Bronchial epithelial cell (primary cell): ENCODE measurements at regions not wholly inside any gene's neighbourhood (a gene's known extent, or its start where the extent isn't known, plus 50 kb on each side); places are given as distances from the start of the nearest gene placed in this dataset.

Experiments
- DNase-seq: peaks from one replicate; pipeline ENCODE4 v3.0.0-alpha.2; 2010; ENCODE audit warnings: low read depth
- FAIRE-seq: peaks from 2 replicates; lab custom pipeline; 2011; peaks lifted over from hg19 to GRCh38; lab: Jason Lieb, UNC
- H3K27me3 ChIP-seq: 2 replicates; pipeline ENCODE4 v1.5.1; 2011; ENCODE audit warnings: low read length; ENCODE audit not compliant: control insufficient read depth, insufficient read depth
- H3K36me3 ChIP-seq: 2 replicates; pipeline ENCODE4 v1.5.1; 2011; ENCODE audit warnings: low read length; ENCODE audit not compliant: control insufficient read depth, insufficient read depth
- H3K4me3 ChIP-seq: 2 replicates; pipeline ENCODE4 v1.5.1; 2011; ENCODE audit warnings: mild to moderate bottlenecking, low read depth, low read length, control low read depth
- CTCF ChIP-seq: IDR thresholded peaks from 2 replicates; pipeline ENCODE4 v1.5.1; 2011; ENCODE audit warnings: mild to moderate bottlenecking, moderate library complexity, low read length, control low read depth, inconsistent platforms; ENCODE audit not compliant: insufficient read depth, severe bottlenecking

GRCh38 chrX:134167591-134168203 is 69.3 kb upstream of the CCDC160 start:
- TF ChIP-seq CTCF, result no peak
- FAIRE-seq (no peak), DNase-seq (no peak)
- Histone ChIP-seq H3K36me3 (no peaks in the 10 kb centered on the region), H3K4me3 (no peak overlapping the region), H3K27me3 (peaks cover under 1% of the 10 kb centered on the region)

- TF ChIP-seq CTCF, result no peak
- FAIRE-seq (no peak), DNase-seq (no peak)
- Histone ChIP-seq H3K27me3 (peaks cover 11% of the 10 kb centered on the region), H3K4me3 (peak overlapping the region; percentile 30), H3K36me3 (no peaks in the 10 kb centered on the region)
These were observed 65.1 kb upstream of the CCDC160 start for GRCh38 chrX:134171661-134172587.

GRCh38 chrX:134172588-134173259 is 64.3 kb upstream of the CCDC160 start:
- H3K4me3 ChIP-seq, result peak overlapping the region; percentile 30
- DNase-seq (no peak), FAIRE-seq (no peak)
- H3K27me3 ChIP-seq, result peaks cover 11% of the 10 kb centered on the region
- no peak for TF ChIP-seq CTCF
- H3K36me3 ChIP-seq, result no peaks in the 10 kb centered on the region

GRCh38 chrX:134173541-134174272 is 63.3 kb upstream of the CCDC160 start:
- H3K36me3 ChIP-seq, result no peaks in the 10 kb centered on the region
- H3K27me3 ChIP-seq, result peaks cover 11% of the 10 kb centered on the region
- H3K4me3 ChIP-seq, result no peak overlapping the region
- no peak for FAIRE-seq
- TF ChIP-seq CTCF, result no peak
- DNase-seq, result no peak

GRCh38 chrX:134174273-134174660 is 62.7 kb upstream of the CCDC160 start:
- no peaks in the 10 kb centered on the region for H3K36me3 ChIP-seq
- no peak for DNase-seq
- no peak for FAIRE-seq
- H3K4me3 ChIP-seq, result no peak overlapping the region
- no peak for TF ChIP-seq CTCF
- peaks cover 11% of the 10 kb centered on the region for H3K27me3 ChIP-seq
